ENCODE measurements at regions not wholly inside any gene's neighbourhood (a gene's known extent, or its start where the extent isn't known, plus 50 kb on each side); places are given as distances from the start of the nearest gene placed in this dataset.

GRCh38 chr5:18203296-18203695, 569.0 kb downstream of the TAF11L14 start:
- no peak overlapping the region for H3K4me3 ChIP-seq (ENCODE audit: low read length)
- H3K27ac ChIP-seq (ENCODE audit: low read depth, low read length), result no peak overlapping the region
- WGBS, 2 experiments (ENCODE audit: insufficient coverage in 1 of 2, insufficient read length in 1 of 2), result 89% methylated on average over 1 of the region's 1 CpG; no CpG with 5 or more reads in 1 of the 2 experiments
- Mint-ChIP-seq H3K27me3 (ENCODE audit: insufficient read depth) (no peaks in the 10 kb centered on the region), H3K4me3 (no peak overlapping the region), H3K36me3 (ENCODE audit: low read depth) (peaks cover 4% of the 10 kb centered on the region), H3K9me3 (peaks cover 24% of the 10 kb centered on the region), H3K27ac (no peak overlapping the region), H3K4me1 (no peaks in the 10 kb centered on the region)
- no peak for DNase-seq
- no peak for TF ChIP-seq CTCF (conservative IDR thresholded peaks at IDR 0.05)
- H3K9ac ChIP-seq (ENCODE audit: extremely low read depth, low read length, poor library complexity, severe bottlenecking), result no peak overlapping the region
- no peaks in the 10 kb centered on the region for H3K36me3 ChIP-seq (ENCODE audit: control insufficient read depth, insufficient read depth, low read length)
- no peaks in the 10 kb centered on the region for H3K4me1 ChIP-seq (ENCODE audit: control insufficient read depth, insufficient read depth, low read length)
- no peaks in the 10 kb centered on the region for H3K27me3 ChIP-seq (ENCODE audit: control insufficient read depth, insufficient read depth, low read length, poor library complexity, severe bottlenecking)
- H3K9me3 ChIP-seq (ENCODE audit: control insufficient read depth, low read length), result peaks cover 10% of the 10 kb centered on the region

- TF ChIP-seq CTCF (conservative IDR thresholded peaks at IDR 0.05), result no peak
- DNase-seq, result no peak
Measured at GRCh38 chr5:18213666-18214065, 579.4 kb downstream of the TAF11L14 start.

GRCh38 chr5:18216016-18216415, 581.8 kb downstream of the TAF11L14 start:
- no peak for DNase-seq
- H3K27me3 ChIP-seq (ENCODE audit: control insufficient read depth, insufficient read depth, low read length, poor library complexity, severe bottlenecking), result no peaks in the 10 kb centered on the region
- 77% methylated on average over 1 of the region's 1 CpG; no CpG with 5 or more reads in 1 of the 2 experiments for WGBS, 2 experiments (ENCODE audit: insufficient coverage in 1 of 2, insufficient read length in 1 of 2)
- H3K36me3 Mint-ChIP-seq (ENCODE audit: low read depth), result no peaks in the 10 kb centered on the region
- H3K36me3 ChIP-seq (ENCODE audit: control insufficient read depth, insufficient read depth, low read length), result no peaks in the 10 kb centered on the region
- H3K4me3 Mint-ChIP-seq, result no peak overlapping the region
- H3K27me3 Mint-ChIP-seq (ENCODE audit: insufficient read depth), result no peaks in the 10 kb centered on the region
- no peak overlapping the region for H3K27ac Mint-ChIP-seq
- H3K4me1 ChIP-seq (ENCODE audit: control insufficient read depth, insufficient read depth, low read length), result no peaks in the 10 kb centered on the region
- no peak overlapping the region for H3K4me3 ChIP-seq (ENCODE audit: low read length)
- no peaks in the 10 kb centered on the region for H3K9me3 ChIP-seq (ENCODE audit: control insufficient read depth, low read length)
- H3K9ac ChIP-seq (ENCODE audit: extremely low read depth, low read length, poor library complexity, severe bottlenecking), result no peak overlapping the region
- H3K4me1 Mint-ChIP-seq, result no peaks in the 10 kb centered on the region
- H3K9me3 Mint-ChIP-seq, result peaks cover 6% of the 10 kb centered on the region
- H3K27ac ChIP-seq (ENCODE audit: low read depth, low read length), result no peak overlapping the region
- no peak for TF ChIP-seq CTCF (conservative IDR thresholded peaks at IDR 0.05)

More at GRCh38 chr5:18213666-18214065, 579.4 kb downstream of the TAF11L14 start:
- Histone ChIP-seq H3K27ac (ENCODE audit: low read depth, low read length) (no peak overlapping the region), H3K9me3 (ENCODE audit: control insufficient read depth, low read length) (no peaks in the 10 kb centered on the region), H3K9ac (ENCODE audit: extremely low read depth, low read length, poor library complexity, severe bottlenecking) (no peak overlapping the region), H3K27me3 (ENCODE audit: control insufficient read depth, insufficient read depth, low read length, poor library complexity, severe bottlenecking) (no peaks in the 10 kb centered on the region), H3K4me1 (ENCODE audit: control insufficient read depth, insufficient read depth, low read length) (no peaks in the 10 kb centered on the region), H3K36me3 (ENCODE audit: control insufficient read depth, insufficient read depth, low read length) (no peaks in the 10 kb centered on the region), H3K4me3 (ENCODE audit: low read length) (no peak overlapping the region)
- H3K4me3 Mint-ChIP-seq, result no peak overlapping the region
- H3K27ac Mint-ChIP-seq, result no peak overlapping the region
- no peaks in the 10 kb centered on the region for H3K36me3 Mint-ChIP-seq (ENCODE audit: low read depth)
- no peaks in the 10 kb centered on the region for H3K4me1 Mint-ChIP-seq
- peaks cover 5% of the 10 kb centered on the region for H3K9me3 Mint-ChIP-seq
- WGBS, 2 experiments (ENCODE audit: insufficient coverage in 1 of 2, insufficient read length in 1 of 2), result 91 to 94% methylated on average over 4 of the region's 4 CpGs
- H3K27me3 Mint-ChIP-seq (ENCODE audit: insufficient read depth), result no peaks in the 10 kb centered on the region

All from endodermal cell (in vitro differentiated cells).